ENCODE measurements at regions not wholly inside any gene's neighbourhood (a gene's known extent, or its start where the extent isn't known, plus 50 kb on each side); places are given as distances from the start of the nearest gene placed in this dataset.
A peak's percentile ranks its signal among the peaks of the same experiment; 100 is the strongest.

- intact Hi-C loops (cut with micrococcal nuclease; ENCODE audit: unreplicated experiment) = no loop called here
- POLR2A ChIA-PET = no interaction called here
- Histone ChIP-seq H3K9me2 (ENCODE audit: insufficient read depth, low read length) (no peaks in the 10 kb centered on the region), H3K36me3 (ENCODE audit: insufficient read depth, low read length) (no peaks in the 10 kb centered on the region), H3K9me3 (ENCODE audit: low read length) (no peaks in the 10 kb centered on the region), H4K20me1 (ENCODE audit: insufficient read depth, low read length) (no peaks in the 10 kb centered on the region), H3K4me2 (ENCODE audit: low read length) (no peak overlapping the region), H3K4me1 (ENCODE audit: insufficient read depth, low read length, poor library complexity, severe bottlenecking) (no peaks in the 10 kb centered on the region), H3K4me3 (ENCODE audit: low read depth, low read length, poor library complexity, severe bottlenecking) (no peak overlapping the region), H2AFZ (ENCODE audit: low read length) (no peak overlapping the region), H3K79me2 (ENCODE audit: insufficient read depth, low read depth, low read length) (no peaks in the 10 kb centered on the region), H3K27ac (ENCODE audit: low read depth, low read length, poor library complexity, severe bottlenecking) (no peak overlapping the region)
- no TSS peak for BruUV-seq (replicated peaks)
- DNase-seq (ENCODE audit: low spot score) = no peak
- TF ChIP-seq CTCF (conservative IDR thresholded peaks at IDR 0.05; ENCODE audit: low read length) = no peak
- TF ChIP-seq EZH2phosphoT487 (IDR thresholded peaks at IDR 0.05; ENCODE audit: borderline replicate concordance, low read depth, low read length) = no peak
- CTCF ChIA-PET (ENCODE audit: unreplicated experiment) = no interaction called here
These were observed 233.3 kb downstream of the KLF5 start for GRCh38 chr13:73292127-73292526.

- H3K4me1 ChIP-seq (ENCODE audit: insufficient read depth, low read length, poor library complexity, severe bottlenecking) = no peaks in the 10 kb centered on the region
- no peaks in the 10 kb centered on the region for H3K9me3 ChIP-seq (ENCODE audit: low read length)
- ChIA-PET CTCF (ENCODE audit: unreplicated experiment) (no interaction called here), POLR2A (interaction anchor here (0.6 to 1.1 kb wide), 2 partner anchors 9 to 19 kb away, joined by 3 to 5 read pairs; no protein-coding TSS in a partner anchor)
- TF ChIP-seq CTCF (conservative IDR thresholded peaks at IDR 0.05; ENCODE audit: low read length) (no peak), EZH2phosphoT487 (IDR thresholded peaks at IDR 0.05; ENCODE audit: borderline replicate concordance, low read depth, low read length) (no peak)
- DNase-seq (ENCODE audit: low spot score) = no peak
- H3K9me2 ChIP-seq (ENCODE audit: insufficient read depth, low read length) = no peaks in the 10 kb centered on the region
- H4K20me1 ChIP-seq (ENCODE audit: insufficient read depth, low read length) = no peaks in the 10 kb centered on the region
- no peak overlapping the region for H2AFZ ChIP-seq (ENCODE audit: low read length)
- no peak overlapping the region for H3K27ac ChIP-seq (ENCODE audit: low read depth, low read length, poor library complexity, severe bottlenecking)
- BruUV-seq (replicated peaks) = no TSS peak
- H3K4me3 ChIP-seq (ENCODE audit: low read depth, low read length, poor library complexity, severe bottlenecking) = no peak overlapping the region
- intact Hi-C loops (cut with micrococcal nuclease; ENCODE audit: unreplicated experiment) = no loop called here
- H3K4me2 ChIP-seq (ENCODE audit: low read length) = no peak overlapping the region
- no peaks in the 10 kb centered on the region for H3K36me3 ChIP-seq (ENCODE audit: insufficient read depth, low read length)
- no peaks in the 10 kb centered on the region for H3K79me2 ChIP-seq (ENCODE audit: insufficient read depth, low read depth, low read length)
These were observed 232.0 kb downstream of the KLF5 start for GRCh38 chr13:73290844-73291243.

- CTCF ChIA-PET (ENCODE audit: unreplicated experiment) = no interaction called here
- H3K27ac ChIP-seq (ENCODE audit: low read depth, low read length, poor library complexity, severe bottlenecking) = no peak overlapping the region
- BruUV-seq (replicated peaks) = no TSS peak
These were observed 229.8 kb downstream of the KLF5 start for GRCh38 chr13:73288596-73288995.

More at GRCh38 chr13:73288596-73288995, 229.8 kb downstream of the KLF5 start:
- Histone ChIP-seq H3K4me2 (ENCODE audit: low read length) (no peak overlapping the region), H3K9me2 (ENCODE audit: insufficient read depth, low read length) (no peaks in the 10 kb centered on the region), H3K4me3 (ENCODE audit: low read depth, low read length, poor library complexity, severe bottlenecking) (no peak overlapping the region), H3K79me2 (ENCODE audit: insufficient read depth, low read depth, low read length) (no peaks in the 10 kb centered on the region), H3K9me3 (ENCODE audit: low read length) (no peaks in the 10 kb centered on the region), H3K4me1 (ENCODE audit: insufficient read depth, low read length, poor library complexity, severe bottlenecking) (no peaks in the 10 kb centered on the region), H3K36me3 (ENCODE audit: insufficient read depth, low read length) (no peaks in the 10 kb centered on the region), H2AFZ (ENCODE audit: low read length) (peak overlapping the region; percentile 25; the same call in 1 of the 2 replicates), H4K20me1 (ENCODE audit: insufficient read depth, low read length) (no peaks in the 10 kb centered on the region)
- intact Hi-C loops (cut with micrococcal nuclease; ENCODE audit: unreplicated experiment) = no loop called here
- TF ChIP-seq CTCF (conservative IDR thresholded peaks at IDR 0.05; ENCODE audit: low read length) (no peak), EZH2phosphoT487 (IDR thresholded peaks at IDR 0.05; ENCODE audit: borderline replicate concordance, low read depth, low read length) (no peak)
- no peak for DNase-seq (ENCODE audit: low spot score)
- POLR2A ChIA-PET = no interaction called here
